Immature natural killer cell (primary cell): ENCODE measurements at regions not wholly inside any gene's neighbourhood (a gene's known extent, or its start where the extent isn't known, plus 50 kb on each side); places are given as distances from the start of the nearest gene placed in this dataset.
"Not testable (repeated sequence)": the region's sequence is repeated elsewhere in the genome, so short reads cannot be mapped to it uniquely, and the experiment has no call there.

ENCODE experiments used
- DNase-seq, 3 donors: peaks; one replicate each; pipeline ENCODE4 v3.0.0; 2022; ENCODE audit warnings: mixed read lengths in 1 of 3
- H3K27ac Mint-ChIP-seq, 6 donors: one replicate each; pipeline ENCODE4 v1.8.0; 2020; ENCODE audit warnings: mixed read lengths in 6 of 6, mild to moderate bottlenecking in 5 of 6, inconsistent platforms in 4 of 6, moderate library complexity in 3 of 6
- H3K27me3 Mint-ChIP-seq, 3 donors: one replicate each; pipeline ENCODE4 v1.8.0; 2020 to 2021; ENCODE audit warnings: low read depth in 3 of 3, mild to moderate bottlenecking in 3 of 3, mixed read lengths in 3 of 3, moderate library complexity in 3 of 3, inconsistent platforms in 1 of 3
- H3K36me3 Mint-ChIP-seq, 3 donors: one replicate each; pipeline ENCODE4 v1.8.0; 2020; ENCODE audit warnings: mixed read lengths in 3 of 3, inconsistent platforms in 2 of 3, mild to moderate bottlenecking in 2 of 3
- H3K4me1 Mint-ChIP-seq, 2 donors: one replicate each; pipeline ENCODE4 v1.8.0; 2020; ENCODE audit warnings: inconsistent platforms in 2 of 2, mild to moderate bottlenecking in 2 of 2, mixed read lengths in 2 of 2, moderate library complexity in 1 of 2
- H3K4me3 Mint-ChIP-seq, 5 donors: one replicate each; pipeline ENCODE4 v1.8.0; 2020; ENCODE audit warnings: mild to moderate bottlenecking in 5 of 5, mixed read lengths in 5 of 5, inconsistent platforms in 3 of 5, moderate library complexity in 3 of 5
- H3K9me3 Mint-ChIP-seq, 6 donors: one replicate each; pipeline ENCODE4 v1.8.0; 2020; ENCODE audit warnings: mild to moderate bottlenecking in 6 of 6, mixed read lengths in 6 of 6, inconsistent platforms in 4 of 6, moderate library complexity in 3 of 6

DNA sequence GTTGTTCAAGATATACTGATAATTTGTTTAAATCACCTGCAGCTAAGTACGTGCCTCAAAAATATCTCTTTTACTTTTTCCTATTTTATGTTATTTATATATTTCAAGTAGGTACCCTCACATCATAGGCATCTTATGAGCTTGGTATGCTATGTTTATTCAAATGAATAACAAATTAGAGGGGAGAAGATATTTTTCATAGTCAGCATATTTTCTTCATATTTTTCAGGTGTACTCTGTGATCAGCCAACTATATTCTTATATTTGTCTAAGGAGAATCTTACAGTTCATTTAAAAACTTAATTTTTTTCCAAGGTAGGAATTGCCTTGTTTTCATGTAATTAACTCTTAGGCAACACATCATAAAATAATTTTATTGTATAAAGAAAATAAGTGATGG is 421.1 kb upstream of the GRM7 start:
- Mint-ChIP-seq H3K4me1 (no peaks in the 10 kb centered on the region), H3K9me3 (peaks cover 6 to 19% (median 12%) of the 10 kb centered on the region in 6 donors), H3K27me3 (peaks cover 0 to 2% (median 0%) of the 10 kb centered on the region in 3 donors), H3K36me3 (no peaks in the 10 kb centered on the region), H3K4me3 (no peak overlapping the region), H3K27ac (no peak overlapping the region)
- DNase-seq = no peak

DNA sequence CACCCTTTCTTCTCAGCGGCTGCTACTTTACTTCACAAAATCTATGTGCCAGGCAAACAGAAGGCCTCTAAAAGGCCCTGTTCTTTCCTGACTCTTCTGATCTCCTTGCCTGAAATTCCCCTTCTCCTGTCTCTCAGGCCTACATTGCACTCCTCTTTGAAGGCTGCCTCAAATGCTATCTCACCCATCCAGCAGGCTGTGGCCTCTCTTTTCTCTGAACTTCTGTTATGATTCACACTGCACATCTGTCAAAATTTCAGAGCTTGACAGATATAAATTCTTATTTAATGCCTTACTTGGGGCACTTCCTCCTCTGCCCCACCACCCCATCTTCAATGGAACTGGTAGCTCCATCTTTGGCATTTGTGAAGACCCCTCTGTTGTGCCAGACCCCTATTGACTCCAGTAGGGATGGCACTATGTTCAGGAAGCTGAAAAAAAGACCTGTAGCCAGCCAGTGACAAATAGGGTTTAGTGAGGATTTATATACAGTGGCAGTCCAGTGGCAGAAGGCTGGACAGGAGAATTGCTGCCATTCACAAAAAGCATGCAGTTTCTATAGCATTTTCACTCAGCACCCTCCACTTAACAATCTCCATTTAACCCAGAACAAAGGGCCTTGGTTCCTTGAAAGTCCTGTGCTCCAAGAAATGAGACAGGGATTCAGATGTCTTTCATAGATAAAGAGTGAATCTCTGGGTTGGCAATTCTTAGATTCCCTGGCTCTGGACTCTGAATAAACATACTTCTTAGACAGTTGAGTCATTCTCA is 415.8 kb upstream of the GRM7 start:
- DNase-seq = no peak
- Mint-ChIP-seq H3K4me1 (no peaks in the 10 kb centered on the region), H3K27me3 (peaks cover 0 to 2% (median 1%) of the 10 kb centered on the region in 3 donors), H3K36me3 (no peaks in the 10 kb centered on the region), H3K4me3 (no peak overlapping the region), H3K9me3 (peaks cover 7 to 40% (median 12%) of the 10 kb centered on the region in 6 donors), H3K27ac (no peak overlapping the region)

- Mint-ChIP-seq H3K4me3 (no peak overlapping the region), H3K27ac (no peak overlapping the region), H3K27me3 (peaks cover 0 to 3% (median 0%) of the 10 kb centered on the region in 3 donors), H3K36me3 (no peaks in the 10 kb centered on the region), H3K9me3 (peaks cover 2 to 46% (median 12%) of the 10 kb centered on the region in 6 donors), H3K4me1 (no peaks in the 10 kb centered on the region)
- no peak for DNase-seq
These were observed 413.6 kb upstream of the GRM7 start for GRCh38 chr3:6447166-6447801.

GRCh38 chr3:6448011-6448410 is 412.9 kb upstream of the GRM7 start:
- no peak for DNase-seq
- peaks cover 0 to 3% (median 0%) of the 10 kb centered on the region in 3 donors for H3K27me3 Mint-ChIP-seq
- H3K9me3 Mint-ChIP-seq = peaks cover 6 to 52% (median 15%) of the 10 kb centered on the region in 6 donors
- H3K36me3 Mint-ChIP-seq = no peaks in the 10 kb centered on the region
- H3K4me1 Mint-ChIP-seq = no peaks in the 10 kb centered on the region
- H3K27ac Mint-ChIP-seq = no peak overlapping the region
- H3K4me3 Mint-ChIP-seq = no peak overlapping the region

- H3K27ac Mint-ChIP-seq = no peak overlapping the region
- H3K9me3 Mint-ChIP-seq = peaks cover 6 to 48% (median 16%) of the 10 kb centered on the region in 6 donors
- DNase-seq = no peak
- no peaks in the 10 kb centered on the region for H3K36me3 Mint-ChIP-seq
- H3K4me1 Mint-ChIP-seq = no peaks in the 10 kb centered on the region
- no peak overlapping the region for H3K4me3 Mint-ChIP-seq
- peaks cover 0 to 3% (median 0%) of the 10 kb centered on the region in 3 donors for H3K27me3 Mint-ChIP-seq
These were observed 411.8 kb upstream of the GRM7 start for GRCh38 chr3:6449099-6449498.

DNA sequence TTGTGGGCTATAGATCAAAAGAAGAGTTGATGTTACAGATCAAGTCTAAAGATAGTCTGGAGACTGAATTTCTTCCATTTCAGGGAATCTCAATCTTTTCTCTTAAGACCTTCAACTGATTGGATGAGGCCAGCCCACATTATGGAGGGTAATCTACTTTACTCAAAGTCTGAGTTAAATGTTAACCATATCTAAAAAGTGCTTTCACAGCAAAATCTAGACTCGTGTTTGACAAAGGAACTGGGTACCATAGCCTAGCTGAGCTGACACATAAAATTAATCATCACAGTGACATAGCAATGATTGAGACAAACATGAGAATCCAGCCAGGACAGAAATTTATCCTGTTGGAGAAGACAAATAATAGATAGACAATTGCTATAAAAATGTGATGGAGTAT is 407.9 kb upstream of the GRM7 start:
- Mint-ChIP-seq H3K36me3 (no peaks in the 10 kb centered on the region), H3K9me3 (peaks cover 4 to 41% (median 16%) of the 10 kb centered on the region in 6 donors), H3K4me1 (no peaks in the 10 kb centered on the region), H3K27me3 (peaks cover 0 to 1% (median 0%) of the 10 kb centered on the region in 3 donors), H3K4me3 (no peak overlapping the region), H3K27ac (no peak overlapping the region)
- DNase-seq = no peak

DNA sequence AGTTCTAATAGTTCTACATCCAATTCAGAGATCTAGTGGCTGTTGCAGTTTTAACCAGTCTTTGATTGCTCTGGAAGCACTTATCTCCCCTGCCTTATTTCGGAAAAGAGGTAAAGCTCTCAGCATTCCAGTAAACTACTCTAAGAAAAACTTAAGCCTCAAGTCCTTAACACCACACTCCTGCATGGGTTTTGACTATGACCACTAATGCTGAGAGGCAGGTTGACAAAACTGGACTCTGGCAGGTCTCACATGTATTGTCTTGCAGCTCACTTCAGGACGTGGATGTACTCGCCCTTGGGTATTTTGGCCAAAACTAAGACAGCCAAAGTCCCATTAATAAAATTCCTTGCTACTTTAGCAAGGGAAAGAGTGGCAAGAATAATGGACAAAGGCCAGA is 405.9 kb upstream of the GRM7 start:
- Mint-ChIP-seq H3K9me3 (peaks cover 6 to 31% (median 17%) of the 10 kb centered on the region in 6 donors), H3K36me3 (no peaks in the 10 kb centered on the region), H3K4me1 (no peaks in the 10 kb centered on the region), H3K27me3 (peaks cover 0 to 1% (median 0%) of the 10 kb centered on the region in 3 donors), H3K4me3 (no peak overlapping the region), H3K27ac (no peak overlapping the region)
- DNase-seq = no peak

DNA sequence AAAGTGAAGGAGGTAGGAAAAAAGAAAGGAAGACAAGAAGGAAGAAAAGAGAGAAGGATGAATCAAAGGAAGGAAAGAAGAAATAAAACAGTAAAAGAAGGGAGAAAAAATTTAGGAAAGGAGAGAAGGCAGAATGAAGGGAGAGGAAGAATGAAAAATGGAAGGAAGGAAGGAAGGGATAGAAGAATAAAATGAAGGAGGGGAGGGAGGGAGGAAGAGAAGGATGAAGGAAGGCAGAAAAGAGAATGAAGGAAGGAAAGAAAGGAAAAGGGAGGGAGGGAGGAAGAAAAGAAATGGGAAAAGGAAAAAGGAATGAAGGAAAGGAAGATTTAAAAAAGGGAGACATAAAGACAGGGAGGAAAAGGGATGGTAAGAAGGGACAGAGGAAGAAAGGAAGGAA is 393.7 kb upstream of the GRM7 start:
- H3K4me1 Mint-ChIP-seq = no peaks in the 10 kb centered on the region
- no peaks in the 10 kb centered on the region for H3K36me3 Mint-ChIP-seq
- no peak overlapping the region for H3K27ac Mint-ChIP-seq
- peaks cover 12 to 41% (median 21%) of the 10 kb centered on the region in 6 donors for H3K9me3 Mint-ChIP-seq
- DNase-seq = no peak
- no peaks in the 10 kb centered on the region for H3K27me3 Mint-ChIP-seq
- H3K4me3 Mint-ChIP-seq = no peak overlapping the region

DNA sequence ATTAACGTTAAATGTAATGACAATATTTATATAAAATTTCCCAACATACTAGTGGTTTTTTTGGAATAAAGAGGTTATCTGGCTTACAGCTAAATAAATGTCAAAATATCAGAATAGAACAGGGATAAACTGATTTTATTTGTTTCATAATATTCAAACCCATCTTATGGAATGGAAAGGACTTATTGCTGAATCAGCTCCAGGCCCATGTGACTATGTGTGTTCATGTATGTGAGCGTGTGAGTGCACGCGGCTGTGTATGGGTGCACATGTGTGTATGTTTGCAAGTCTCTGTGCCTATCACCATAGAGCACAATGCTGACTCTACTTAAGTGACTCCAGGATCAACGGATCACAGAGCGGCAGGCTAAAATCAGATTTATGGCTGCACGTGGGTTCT is 392.3 kb upstream of the GRM7 start:
- H3K4me3 Mint-ChIP-seq = no peak overlapping the region
- DNase-seq = no peak

GRCh38 chr3:6471744-6472143 is 389.2 kb upstream of the GRM7 start:
- H3K36me3 Mint-ChIP-seq = no peaks in the 10 kb centered on the region
- no peaks in the 10 kb centered on the region for H3K4me1 Mint-ChIP-seq
- H3K4me3 Mint-ChIP-seq = no peak overlapping the region
- H3K9me3 Mint-ChIP-seq = peaks cover 4 to 30% (median 8%) of the 10 kb centered on the region in 6 donors
- no peaks in the 10 kb centered on the region for H3K27me3 Mint-ChIP-seq
- no peak for DNase-seq
- no peak overlapping the region for H3K27ac Mint-ChIP-seq

More for the DNA sequence above, 392.3 kb upstream of the GRM7 start:
- no peaks in the 10 kb centered on the region for H3K4me1 Mint-ChIP-seq
- H3K27me3 Mint-ChIP-seq = no peaks in the 10 kb centered on the region
- no peak overlapping the region for H3K27ac Mint-ChIP-seq
- H3K9me3 Mint-ChIP-seq = peaks cover 4 to 41% (median 15%) of the 10 kb centered on the region in 6 donors
- H3K36me3 Mint-ChIP-seq = no peaks in the 10 kb centered on the region

GRCh38 chr3:6490487-6491327 is 370.2 kb upstream of the GRM7 start:
- H3K27ac Mint-ChIP-seq, H3K4me1 Mint-ChIP-seq: not testable (repeated sequence)

DNA sequence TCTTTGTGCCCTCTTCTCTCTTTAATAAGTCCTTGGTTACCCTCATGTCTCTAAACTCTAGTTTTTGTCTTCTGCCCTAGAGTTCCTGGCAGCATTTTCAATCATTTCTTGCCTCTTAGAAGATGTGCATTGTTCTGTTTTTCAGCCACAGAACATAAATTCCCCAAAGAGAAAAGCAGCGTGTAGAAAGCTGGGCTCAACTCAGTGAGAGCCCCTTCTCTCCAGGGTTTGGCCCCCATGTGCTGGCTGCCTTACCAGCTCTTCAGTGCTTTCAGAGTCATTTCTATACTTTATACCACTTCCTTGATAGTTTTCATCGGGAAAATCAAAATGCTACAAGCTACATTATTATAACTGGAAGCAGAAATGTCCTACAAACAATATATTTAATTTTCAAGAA is 369.1 kb upstream of the GRM7 start:
- H3K36me3 Mint-ChIP-seq = peaks cover 0 to 4% (median 0%) of the 10 kb centered on the region in 3 donors
- H3K9me3 Mint-ChIP-seq = peaks cover 2 to 45% (median 20%) of the 10 kb centered on the region in 6 donors

More at GRCh38 chr3:6490487-6491327, 370.2 kb upstream of the GRM7 start:
- not testable (repeated sequence) for DNase-seq, H3K4me3 Mint-ChIP-seq, H3K36me3 Mint-ChIP-seq, H3K27me3 Mint-ChIP-seq
- peaks cover 2 to 36% (median 17%) of the 10 kb centered on the region in 6 donors for H3K9me3 Mint-ChIP-seq

DNA sequence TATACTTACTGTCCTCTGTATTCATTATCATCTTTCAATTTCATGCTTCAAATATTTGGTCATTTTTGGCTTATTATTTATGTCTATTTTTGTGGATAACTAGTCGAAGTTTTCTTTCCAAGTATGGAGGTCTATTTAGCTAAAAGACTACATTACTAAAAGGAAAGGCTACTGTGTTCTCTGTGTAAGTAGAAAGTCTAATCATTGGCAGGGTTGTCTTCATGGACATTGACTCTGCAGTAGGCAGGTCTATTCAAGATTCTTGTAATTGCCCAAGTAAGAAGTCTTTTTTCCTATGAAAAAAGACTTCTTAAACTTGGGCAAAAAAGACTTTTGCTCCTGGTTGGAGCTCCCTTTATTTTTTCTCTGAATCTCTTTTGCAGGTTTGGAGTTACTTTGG is 368.6 kb upstream of the GRM7 start:
- H3K27ac Mint-ChIP-seq = no peak overlapping the region
- H3K36me3 Mint-ChIP-seq = peaks cover 0 to 4% (median 0%) of the 10 kb centered on the region in 3 donors
- H3K4me3 Mint-ChIP-seq = no peak overlapping the region
- H3K27me3 Mint-ChIP-seq = no peaks in the 10 kb centered on the region
- no peak for DNase-seq
- H3K4me1 Mint-ChIP-seq = no peaks in the 10 kb centered on the region
- H3K9me3 Mint-ChIP-seq = peaks cover 2 to 51% (median 20%) of the 10 kb centered on the region in 6 donors

More for the DNA sequence above, 369.1 kb upstream of the GRM7 start:
- no peak for DNase-seq
- Mint-ChIP-seq H3K27me3 (no peaks in the 10 kb centered on the region), H3K4me1 (no peaks in the 10 kb centered on the region), H3K27ac (no peak overlapping the region), H3K4me3 (no peak overlapping the region)

DNA sequence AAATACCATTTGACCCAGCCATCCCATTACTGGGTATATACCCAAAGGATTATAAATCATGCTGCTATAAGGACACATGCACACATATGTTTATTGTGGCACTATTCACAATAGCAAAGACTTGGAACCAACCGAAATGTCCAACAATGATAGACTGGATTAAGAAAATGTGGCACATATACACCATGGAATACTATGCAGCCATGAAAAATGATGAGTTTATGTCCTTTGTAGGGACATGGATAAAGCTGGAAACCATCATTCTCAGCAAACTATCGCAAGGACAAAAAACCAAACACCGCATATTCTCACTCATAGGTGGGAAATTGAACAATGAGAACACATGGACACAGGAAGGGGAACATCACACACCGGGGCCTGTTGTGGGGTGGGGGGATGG is 362.0 kb upstream of the GRM7 start:
- not testable (repeated sequence) for H3K4me1 Mint-ChIP-seq, DNase-seq, H3K36me3 Mint-ChIP-seq, H3K4me3 Mint-ChIP-seq, H3K27ac Mint-ChIP-seq, H3K27me3 Mint-ChIP-seq
- H3K9me3 Mint-ChIP-seq = peaks cover 13 to 53% (median 17%) of the 10 kb centered on the region in 6 donors
